WI38 (cell line): ENCODE measurements at regions not wholly inside any gene's neighbourhood (a gene's known extent, or its start where the extent isn't known, plus 50 kb on each side); places are given as distances from the start of the nearest gene placed in this dataset.

Source experiments
- H3K4me3 ChIP-seq: 2 replicates; pipeline ENCODE4 v1.5.1; 2011; ENCODE audit warnings: low read depth, mild to moderate bottlenecking, control low read depth, low read length
- TF ChIP-seq, protein P1 (sequence below): IDR thresholded peaks from 2 replicates; pipeline ENCODE4 v1.5.1; 2012; ENCODE audit warnings: low read depth, mild to moderate bottlenecking, control low read depth, low read length

DNA sequence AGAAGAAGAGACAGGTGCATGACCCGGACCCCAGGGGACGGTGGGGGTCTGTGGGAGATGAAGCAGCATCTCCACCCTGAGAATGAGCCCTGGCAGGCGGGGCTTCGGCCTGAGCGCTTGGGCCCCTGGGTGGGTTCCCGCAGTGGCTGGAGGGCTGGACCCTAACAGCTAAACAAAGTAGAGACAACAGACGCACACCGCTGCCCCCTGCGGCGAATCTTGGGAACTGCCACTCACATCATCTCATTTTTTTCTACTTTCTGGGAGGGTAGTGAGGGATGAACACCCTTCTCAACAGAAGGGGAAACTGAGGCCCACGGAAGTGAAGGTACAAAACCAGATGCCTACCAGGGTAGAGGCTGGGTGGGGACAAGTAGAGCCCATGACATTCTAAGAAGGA, 104.7 kb downstream of the RFLNA start:
- TF ChIP-seq, protein P1, sequence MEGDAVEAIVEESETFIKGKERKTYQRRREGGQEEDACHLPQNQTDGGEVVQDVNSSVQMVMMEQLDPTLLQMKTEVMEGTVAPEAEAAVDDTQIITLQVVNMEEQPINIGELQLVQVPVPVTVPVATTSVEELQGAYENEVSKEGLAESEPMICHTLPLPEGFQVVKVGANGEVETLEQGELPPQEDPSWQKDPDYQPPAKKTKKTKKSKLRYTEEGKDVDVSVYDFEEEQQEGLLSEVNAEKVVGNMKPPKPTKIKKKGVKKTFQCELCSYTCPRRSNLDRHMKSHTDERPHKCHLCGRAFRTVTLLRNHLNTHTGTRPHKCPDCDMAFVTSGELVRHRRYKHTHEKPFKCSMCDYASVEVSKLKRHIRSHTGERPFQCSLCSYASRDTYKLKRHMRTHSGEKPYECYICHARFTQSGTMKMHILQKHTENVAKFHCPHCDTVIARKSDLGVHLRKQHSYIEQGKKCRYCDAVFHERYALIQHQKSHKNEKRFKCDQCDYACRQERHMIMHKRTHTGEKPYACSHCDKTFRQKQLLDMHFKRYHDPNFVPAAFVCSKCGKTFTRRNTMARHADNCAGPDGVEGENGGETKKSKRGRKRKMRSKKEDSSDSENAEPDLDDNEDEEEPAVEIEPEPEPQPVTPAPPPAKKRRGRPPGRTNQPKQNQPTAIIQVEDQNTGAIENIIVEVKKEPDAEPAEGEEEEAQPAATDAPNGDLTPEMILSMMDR: peak; percentile 91
- H3K4me3 ChIP-seq: no peak overlapping the region

DNA sequence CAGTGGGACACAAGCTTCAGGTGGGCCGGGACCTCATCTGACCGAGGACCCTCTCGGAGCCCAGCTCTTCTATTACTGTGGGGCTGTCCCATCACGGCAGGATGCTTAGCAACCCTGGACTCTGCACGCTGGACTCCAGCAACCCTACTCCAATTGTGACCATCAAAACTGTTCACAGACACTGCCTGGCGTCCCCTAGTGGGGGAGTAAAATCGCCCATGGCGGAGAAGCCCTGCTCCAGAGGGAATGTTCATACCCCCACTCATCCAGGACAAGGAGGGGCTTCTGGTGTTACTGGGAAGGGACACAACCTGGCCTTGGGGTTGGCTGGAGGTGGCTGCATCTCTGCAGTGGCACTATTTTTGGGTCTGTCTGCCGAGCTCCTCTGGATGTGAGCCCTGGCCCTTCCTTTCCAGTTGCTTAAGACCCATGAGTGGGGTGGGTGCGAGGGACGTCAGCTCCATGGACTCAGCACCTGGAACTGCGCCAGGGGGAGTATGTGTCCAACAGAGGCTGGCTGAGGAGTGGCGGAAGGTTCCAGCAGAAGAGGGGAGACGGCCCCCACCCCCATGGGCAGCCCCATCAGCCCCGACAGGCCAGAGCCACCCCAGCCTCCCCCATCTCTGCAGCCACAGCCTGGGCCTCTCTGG, 103.8 kb downstream of the RFLNA start:
- H3K4me3 ChIP-seq: no peak overlapping the region
- TF ChIP-seq, protein P1: peak; percentile 29

DNA sequence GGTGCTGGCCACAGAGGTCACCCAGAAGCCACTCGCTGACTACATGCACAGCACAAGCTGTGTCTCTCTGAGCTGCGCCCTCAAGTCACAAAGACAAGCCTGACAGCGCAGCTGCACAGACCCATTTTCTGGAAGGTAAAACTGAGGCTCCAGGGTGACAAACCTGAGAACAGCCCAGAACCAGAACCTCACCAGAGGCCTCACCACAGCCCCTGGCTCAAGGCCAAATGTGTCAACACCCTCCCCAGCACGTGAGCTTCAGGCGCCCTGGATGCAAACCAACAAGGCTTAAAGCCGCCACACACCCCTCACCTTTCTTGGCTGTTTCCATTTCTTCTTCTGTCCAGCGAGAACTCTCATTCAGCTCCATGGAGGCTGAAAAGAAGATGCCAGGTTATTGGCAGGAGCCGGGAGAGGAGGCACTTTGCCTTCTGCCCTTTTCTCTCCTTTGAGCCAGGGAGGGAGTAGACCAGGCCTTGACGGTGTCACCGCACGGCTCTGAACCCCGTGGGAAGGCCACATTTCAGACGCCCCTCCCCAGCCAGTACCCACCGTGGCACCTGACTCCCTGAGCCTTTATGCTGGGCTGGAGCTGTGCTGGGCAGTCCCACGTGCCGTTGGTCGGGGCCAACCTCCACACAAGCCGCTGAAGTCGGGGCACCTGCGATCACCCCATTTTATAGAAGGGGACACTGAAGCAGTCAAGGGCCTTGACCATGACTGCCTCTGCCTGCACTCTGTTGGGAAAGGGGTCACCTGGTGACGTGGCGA, 103.1 kb downstream of the RFLNA start:
- TF ChIP-seq, protein P1: no peak

DNA sequence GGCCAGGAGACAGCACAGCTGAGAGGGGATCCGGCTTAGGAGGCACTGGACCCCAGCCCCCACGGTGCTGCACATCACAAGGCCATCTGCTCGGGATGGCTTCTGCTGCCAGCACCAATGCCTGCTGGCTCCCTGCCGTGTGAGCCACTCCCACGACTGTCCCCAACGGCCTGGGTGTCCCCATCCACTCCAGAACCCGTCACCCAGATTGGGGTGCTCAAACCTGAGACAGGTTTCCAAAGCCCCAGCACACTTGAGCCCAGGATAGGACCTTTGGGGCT, 102.4 kb downstream of the RFLNA start:
- TF ChIP-seq, protein P1: no peak

More for the DNA sequence above, 103.1 kb downstream of the RFLNA start:
- no peak overlapping the region for H3K4me3 ChIP-seq

DNA sequence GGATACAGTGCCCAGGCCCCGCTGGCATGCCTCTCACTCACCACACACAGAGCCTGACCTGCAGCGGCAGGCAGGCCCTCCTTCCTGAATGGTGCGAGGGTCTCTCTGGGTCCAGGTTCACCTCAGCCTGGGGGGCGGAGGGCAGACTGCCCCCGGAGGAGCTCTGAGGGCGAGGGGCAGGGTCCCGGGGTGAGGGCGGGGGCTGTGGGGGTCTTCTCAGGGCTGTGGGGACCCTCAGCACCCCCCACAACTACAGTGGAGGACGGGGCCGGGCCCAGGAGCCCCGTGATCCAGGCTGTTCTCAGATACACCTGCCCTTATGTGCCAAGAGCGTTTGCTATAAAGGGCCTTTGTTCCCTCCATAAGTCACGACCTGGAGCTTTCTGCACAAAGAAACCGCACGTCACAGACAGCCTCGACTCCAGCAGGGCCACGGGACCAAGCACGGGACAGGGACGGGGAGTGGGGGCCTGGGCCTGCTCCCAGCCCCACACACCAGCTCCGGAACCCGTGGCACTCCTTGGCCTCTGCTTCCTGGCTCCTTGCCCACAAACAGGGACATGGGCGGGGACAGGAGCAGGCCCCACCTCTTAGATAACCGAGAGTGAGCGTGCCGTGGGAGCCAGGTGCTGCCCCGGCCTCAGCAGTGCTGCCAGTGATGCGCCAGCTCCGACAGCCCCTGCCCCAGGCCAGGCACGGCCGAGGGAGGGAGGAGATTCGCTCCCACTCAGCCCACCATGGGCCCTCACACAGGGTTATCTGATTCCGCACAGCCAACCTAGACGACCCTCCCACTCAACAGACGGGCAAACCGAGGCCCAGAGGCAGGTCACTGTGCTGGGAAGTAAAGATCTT, 101.9 kb downstream of the RFLNA start:
- no peak overlapping the region for H3K4me3 ChIP-seq
- TF ChIP-seq, protein P1: no peak

More for the DNA sequence above, 102.4 kb downstream of the RFLNA start:
- no peak overlapping the region for H3K4me3 ChIP-seq

DNA sequence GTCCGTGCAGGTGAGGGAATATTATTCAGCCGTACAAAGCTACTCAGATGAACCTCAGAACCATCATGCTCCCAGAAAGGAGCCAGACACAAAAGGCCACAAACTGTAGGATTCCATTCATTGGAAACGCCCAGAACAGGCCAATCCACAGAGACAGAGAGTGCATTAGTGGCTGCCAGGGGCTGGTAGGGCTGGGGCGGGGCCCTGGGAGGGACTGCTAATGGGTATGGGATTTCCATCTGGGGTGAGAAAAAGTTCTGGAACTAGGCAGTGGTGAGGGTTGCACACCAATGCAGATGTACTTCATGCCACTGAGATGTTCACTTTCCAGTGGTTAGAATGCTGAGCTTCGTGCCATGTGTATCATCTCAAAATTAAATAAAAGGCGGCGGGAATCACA, 101.1 kb downstream of the RFLNA start:
- TF ChIP-seq, protein P1: no peak

More for the DNA sequence above, 101.1 kb downstream of the RFLNA start:
- H3K4me3 ChIP-seq: no peak overlapping the region
